ENCODE measurements at regions not wholly inside any gene's neighbourhood (a gene's known extent, or its start where the extent isn't known, plus 50 kb on each side); places are given as distances from the start of the nearest gene placed in this dataset.

DNA sequence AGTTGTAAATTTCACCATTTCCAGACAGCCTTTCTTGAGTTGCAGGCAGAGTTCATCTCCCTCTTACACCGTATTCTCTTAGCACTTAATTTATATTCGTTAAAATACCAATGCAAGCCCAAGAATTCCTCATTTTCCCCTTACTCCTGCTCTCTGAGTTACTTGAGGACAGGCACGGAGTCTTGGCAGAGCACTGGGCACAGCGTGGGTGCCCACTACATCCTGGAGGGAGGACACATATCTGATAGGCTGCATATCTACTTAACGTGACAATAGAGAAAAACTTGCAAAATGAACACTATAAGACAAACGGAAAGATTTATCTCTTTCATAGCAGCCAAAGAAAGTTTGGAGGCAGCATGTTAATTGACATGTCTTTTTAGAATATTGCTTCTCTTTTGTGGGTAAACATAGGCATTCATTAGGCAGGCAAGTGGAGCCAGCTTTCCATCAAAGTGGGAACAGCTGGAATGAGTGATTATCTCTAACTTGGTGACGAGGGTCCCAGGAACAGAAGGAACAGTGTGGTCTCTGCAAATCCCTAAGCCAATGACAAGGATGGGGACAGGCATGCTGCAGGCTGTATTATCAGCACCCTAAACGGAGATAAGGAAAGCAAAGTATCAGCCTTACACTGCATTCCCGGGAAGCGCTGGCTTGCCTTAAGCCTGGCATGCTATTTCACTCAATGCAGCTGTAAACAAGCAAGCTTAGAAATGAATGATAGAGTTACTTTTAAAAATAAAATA, 116.5 kb downstream of the RTP4 start:
- TF ChIP-seq SMC3 (conservative IDR thresholded peaks at IDR 0.05; ENCODE audit: poor library complexity) = no peak
- TF ChIP-seq, protein P1, sequence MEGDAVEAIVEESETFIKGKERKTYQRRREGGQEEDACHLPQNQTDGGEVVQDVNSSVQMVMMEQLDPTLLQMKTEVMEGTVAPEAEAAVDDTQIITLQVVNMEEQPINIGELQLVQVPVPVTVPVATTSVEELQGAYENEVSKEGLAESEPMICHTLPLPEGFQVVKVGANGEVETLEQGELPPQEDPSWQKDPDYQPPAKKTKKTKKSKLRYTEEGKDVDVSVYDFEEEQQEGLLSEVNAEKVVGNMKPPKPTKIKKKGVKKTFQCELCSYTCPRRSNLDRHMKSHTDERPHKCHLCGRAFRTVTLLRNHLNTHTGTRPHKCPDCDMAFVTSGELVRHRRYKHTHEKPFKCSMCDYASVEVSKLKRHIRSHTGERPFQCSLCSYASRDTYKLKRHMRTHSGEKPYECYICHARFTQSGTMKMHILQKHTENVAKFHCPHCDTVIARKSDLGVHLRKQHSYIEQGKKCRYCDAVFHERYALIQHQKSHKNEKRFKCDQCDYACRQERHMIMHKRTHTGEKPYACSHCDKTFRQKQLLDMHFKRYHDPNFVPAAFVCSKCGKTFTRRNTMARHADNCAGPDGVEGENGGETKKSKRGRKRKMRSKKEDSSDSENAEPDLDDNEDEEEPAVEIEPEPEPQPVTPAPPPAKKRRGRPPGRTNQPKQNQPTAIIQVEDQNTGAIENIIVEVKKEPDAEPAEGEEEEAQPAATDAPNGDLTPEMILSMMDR (IDR thresholded peaks at IDR 0.05; ENCODE audit: poor library complexity, severe bottlenecking) = no peak
- no peak for TF ChIP-seq TAF1 (IDR thresholded peaks at IDR 0.05; ENCODE audit: low read depth)
- TF ChIP-seq, protein P2, sequence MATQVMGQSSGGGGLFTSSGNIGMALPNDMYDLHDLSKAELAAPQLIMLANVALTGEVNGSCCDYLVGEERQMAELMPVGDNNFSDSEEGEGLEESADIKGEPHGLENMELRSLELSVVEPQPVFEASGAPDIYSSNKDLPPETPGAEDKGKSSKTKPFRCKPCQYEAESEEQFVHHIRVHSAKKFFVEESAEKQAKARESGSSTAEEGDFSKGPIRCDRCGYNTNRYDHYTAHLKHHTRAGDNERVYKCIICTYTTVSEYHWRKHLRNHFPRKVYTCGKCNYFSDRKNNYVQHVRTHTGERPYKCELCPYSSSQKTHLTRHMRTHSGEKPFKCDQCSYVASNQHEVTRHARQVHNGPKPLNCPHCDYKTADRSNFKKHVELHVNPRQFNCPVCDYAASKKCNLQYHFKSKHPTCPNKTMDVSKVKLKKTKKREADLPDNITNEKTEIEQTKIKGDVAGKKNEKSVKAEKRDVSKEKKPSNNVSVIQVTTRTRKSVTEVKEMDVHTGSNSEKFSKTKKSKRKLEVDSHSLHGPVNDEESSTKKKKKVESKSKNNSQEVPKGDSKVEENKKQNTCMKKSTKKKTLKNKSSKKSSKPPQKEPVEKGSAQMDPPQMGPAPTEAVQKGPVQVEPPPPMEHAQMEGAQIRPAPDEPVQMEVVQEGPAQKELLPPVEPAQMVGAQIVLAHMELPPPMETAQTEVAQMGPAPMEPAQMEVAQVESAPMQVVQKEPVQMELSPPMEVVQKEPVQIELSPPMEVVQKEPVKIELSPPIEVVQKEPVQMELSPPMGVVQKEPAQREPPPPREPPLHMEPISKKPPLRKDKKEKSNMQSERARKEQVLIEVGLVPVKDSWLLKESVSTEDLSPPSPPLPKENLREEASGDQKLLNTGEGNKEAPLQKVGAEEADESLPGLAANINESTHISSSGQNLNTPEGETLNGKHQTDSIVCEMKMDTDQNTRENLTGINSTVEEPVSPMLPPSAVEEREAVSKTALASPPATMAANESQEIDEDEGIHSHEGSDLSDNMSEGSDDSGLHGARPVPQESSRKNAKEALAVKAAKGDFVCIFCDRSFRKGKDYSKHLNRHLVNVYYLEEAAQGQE (IDR thresholded peaks at IDR 0.05; ENCODE audit: borderline replicate concordance) = no peak
- no peak for TF ChIP-seq POLR2AphosphoS5 (IDR thresholded peaks at IDR 0.05)
- TF ChIP-seq EZH2 (IDR thresholded peaks at IDR 0.05; ENCODE audit: borderline replicate concordance, insufficient read depth, low read length, poor library complexity, severe bottlenecking) = no peak
- no peak for TF ChIP-seq EP300 (conservative IDR thresholded peaks at IDR 0.05; ENCODE audit: poor library complexity, severe bottlenecking)
- TF ChIP-seq MXI1 (conservative IDR thresholded peaks at IDR 0.05; ENCODE audit: poor library complexity, severe bottlenecking) = no peak
- no peak for TF ChIP-seq RAD21 (conservative IDR thresholded peaks at IDR 0.05)
